AG04449 (cell line): ENCODE measurements at regions not wholly inside any gene's neighbourhood (a gene's known extent, or its start where the extent isn't known, plus 50 kb on each side); places are given as distances from the start of the nearest gene placed in this dataset.
A peak's percentile ranks its signal among the peaks of the same experiment; 100 is the strongest.

Source experiments
- CTCF ChIA-PET: fragments of 350-600 bp; formaldehyde crosslinking; extraction: SDS; loops from one replicate; lab custom pipeline; 2021; ENCODE audit warnings: antibody characterized with exemption; lab: Yijun Ruan, JAX
- POLR2A ChIA-PET: fragments of 400-600, 350-600 bp; formaldehyde crosslinking; extraction: SDS; loops from one replicate; lab custom pipeline; 2020; ENCODE audit warnings: antibody characterized with exemption, inconsistent platforms; lab: Yijun Ruan, JAX
- DNase-seq: peaks from one replicate; pipeline ENCODE4 v3.0.0-alpha.2; 2010; ENCODE audit warnings: low read depth, low spot score
- H3K4me3 ChIP-seq: 2 replicates; pipeline ENCODE4 v1.5.1; 2011; ENCODE audit warnings: low read depth, mild to moderate bottlenecking, control low read depth, low read length
- TF ChIP-seq, protein P1 (sequence below): IDR thresholded peaks from one replicate; pipeline ENCODE4 v1.5.1; 2011; ENCODE audit warnings: mild to moderate bottlenecking, moderate library complexity, low read length, control low read depth, inconsistent platforms; ENCODE audit not compliant: insufficient read depth; ENCODE audit errors: missing control alignments

DNA sequence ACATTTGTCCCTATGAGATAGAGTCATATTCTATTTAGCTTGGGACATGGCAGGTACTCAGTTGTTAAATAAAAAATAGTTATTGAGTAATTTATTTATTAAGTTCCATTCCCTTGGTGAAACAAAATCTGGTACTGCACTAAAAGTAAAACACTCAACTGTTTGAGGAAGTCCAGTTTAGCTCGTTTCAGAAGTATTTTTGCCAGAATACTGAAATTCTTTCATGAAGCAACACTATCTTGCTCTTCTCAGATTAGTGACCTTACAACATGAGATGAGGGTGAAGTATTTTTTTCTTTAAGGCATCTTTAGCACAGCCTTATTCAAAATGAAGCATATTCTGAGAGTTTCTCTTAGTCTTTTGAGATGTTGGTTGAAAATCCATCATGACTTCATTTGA lies 106.0 kb downstream of the ZNF365 start:
- DNase-seq, result no peak
- CTCF ChIA-PET, result interaction anchor here (1.0 kb wide), 1 partner anchor 215 kb away, joined by 3 read pairs; no protein-coding TSS in a partner anchor
- TF ChIP-seq, protein P1, sequence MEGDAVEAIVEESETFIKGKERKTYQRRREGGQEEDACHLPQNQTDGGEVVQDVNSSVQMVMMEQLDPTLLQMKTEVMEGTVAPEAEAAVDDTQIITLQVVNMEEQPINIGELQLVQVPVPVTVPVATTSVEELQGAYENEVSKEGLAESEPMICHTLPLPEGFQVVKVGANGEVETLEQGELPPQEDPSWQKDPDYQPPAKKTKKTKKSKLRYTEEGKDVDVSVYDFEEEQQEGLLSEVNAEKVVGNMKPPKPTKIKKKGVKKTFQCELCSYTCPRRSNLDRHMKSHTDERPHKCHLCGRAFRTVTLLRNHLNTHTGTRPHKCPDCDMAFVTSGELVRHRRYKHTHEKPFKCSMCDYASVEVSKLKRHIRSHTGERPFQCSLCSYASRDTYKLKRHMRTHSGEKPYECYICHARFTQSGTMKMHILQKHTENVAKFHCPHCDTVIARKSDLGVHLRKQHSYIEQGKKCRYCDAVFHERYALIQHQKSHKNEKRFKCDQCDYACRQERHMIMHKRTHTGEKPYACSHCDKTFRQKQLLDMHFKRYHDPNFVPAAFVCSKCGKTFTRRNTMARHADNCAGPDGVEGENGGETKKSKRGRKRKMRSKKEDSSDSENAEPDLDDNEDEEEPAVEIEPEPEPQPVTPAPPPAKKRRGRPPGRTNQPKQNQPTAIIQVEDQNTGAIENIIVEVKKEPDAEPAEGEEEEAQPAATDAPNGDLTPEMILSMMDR, result no peak
- H3K4me3 ChIP-seq, result no peak overlapping the region
- POLR2A ChIA-PET, result no interaction called here

DNA sequence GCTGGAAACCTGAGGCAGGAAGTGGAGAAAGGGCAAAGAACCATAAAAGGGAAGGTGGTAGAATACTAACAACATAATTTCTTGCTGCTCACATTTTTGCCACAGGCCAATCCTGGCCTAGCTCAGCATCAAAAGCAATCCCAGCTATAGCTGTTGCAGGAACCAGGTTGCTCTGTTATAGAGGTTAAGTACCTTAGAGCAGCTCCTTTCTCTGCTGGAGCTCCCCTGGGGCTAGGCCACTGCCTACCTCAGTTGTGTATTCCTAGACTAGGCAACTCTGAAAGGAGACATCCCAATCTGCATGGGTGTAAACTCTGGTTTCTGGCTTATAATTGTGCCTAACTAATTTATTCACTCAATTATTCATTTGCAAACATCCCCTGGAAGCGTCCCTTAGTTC lies 108.4 kb downstream of the ZNF365 start:
- CTCF ChIA-PET, result interaction anchor here (0.9 to 1.6 kb wide), 2 partner anchors 9 to 13 kb away, joined by 3 to 11 read pairs; no protein-coding TSS in a partner anchor
- POLR2A ChIA-PET, result no interaction called here
- no peak overlapping the region for H3K4me3 ChIP-seq
- DNase-seq, result no peak
- TF ChIP-seq, protein P1, result no peak

DNA sequence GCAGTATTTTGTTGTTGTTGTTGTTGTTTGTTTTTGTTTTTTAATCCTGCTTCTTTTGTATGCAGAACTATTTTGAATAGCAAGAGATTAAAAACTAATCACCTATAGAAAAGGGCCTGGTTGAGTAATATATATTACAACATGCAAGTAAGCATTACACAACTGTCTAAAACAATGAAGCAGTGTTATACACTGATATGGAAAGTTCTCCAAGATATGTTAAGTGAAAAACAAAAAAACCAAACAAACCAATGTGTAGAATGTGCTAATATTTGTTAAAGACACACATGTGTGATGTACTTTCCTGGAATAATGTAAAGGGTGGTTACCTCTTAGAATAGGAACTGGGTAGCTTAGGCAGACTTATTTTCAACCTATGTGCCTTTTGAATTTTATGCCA lies 117.4 kb downstream of the ZNF365 start:
- CTCF ChIA-PET, result interaction anchor here (0.6 to 2.2 kb wide), 16 partner anchors 9 to 666 kb away, joined by 3 to 13 read pairs (median 3); partner anchors contain the start of gene ADO

DNA sequence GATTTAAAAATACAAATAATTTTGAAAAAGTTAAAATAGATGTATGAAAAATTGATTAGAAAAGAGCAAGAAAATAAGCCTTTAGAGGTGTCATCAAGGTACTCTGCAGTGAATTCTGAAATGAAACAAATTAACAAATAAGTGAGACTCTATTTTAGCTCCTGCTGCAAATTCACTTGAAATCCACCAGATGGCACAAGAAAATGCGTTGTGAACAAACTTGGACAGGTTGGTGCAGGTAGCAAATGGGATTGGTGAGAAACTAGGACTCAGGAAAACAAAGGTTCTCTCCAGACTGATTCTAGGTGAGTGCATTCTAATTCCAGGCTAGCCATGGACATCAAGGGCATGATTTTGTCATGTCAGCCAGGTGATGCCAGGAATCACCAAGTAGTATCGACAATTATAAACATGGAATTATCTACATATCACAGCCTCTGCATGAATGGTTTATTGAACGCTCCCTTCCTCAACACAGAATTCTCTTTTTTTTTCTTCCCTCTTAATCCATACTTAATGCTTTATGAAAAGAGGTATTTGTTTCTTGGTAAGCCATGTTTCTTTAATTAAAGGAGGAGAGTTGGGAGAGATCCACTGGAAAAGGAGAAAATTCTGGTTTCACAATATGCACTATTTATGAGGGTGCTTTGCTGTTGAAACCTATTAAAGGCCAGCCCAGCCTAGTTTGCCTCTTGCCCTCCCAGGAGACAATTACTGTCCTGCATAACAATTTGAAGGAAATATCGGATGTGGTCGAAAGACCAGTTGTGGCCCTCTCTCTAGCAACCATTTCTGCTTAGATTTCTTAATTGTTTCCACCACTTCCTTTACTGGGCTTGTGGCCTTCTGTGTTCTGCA lies 118.1 kb downstream of the ZNF365 start:
- no peak for DNase-seq
- no peak overlapping the region for H3K4me3 ChIP-seq
- POLR2A ChIA-PET, result no interaction called here
- CTCF ChIA-PET, result interaction anchor here (0.6 to 2.2 kb wide), 20 partner anchors 8 to 666 kb away, joined by 3 to 13 read pairs (median 4); partner anchors contain the start of gene ADO
- TF ChIP-seq, protein P1, result peak; percentile 29

More for the DNA sequence above, 117.4 kb downstream of the ZNF365 start:
- POLR2A ChIA-PET, result no interaction called here
- H3K4me3 ChIP-seq, result no peak overlapping the region
- DNase-seq, result no peak
- TF ChIP-seq, protein P1, result no peak

GRCh38 chr10:62492870-62493180 lies 118.7 kb downstream of the ZNF365 start:
- TF ChIP-seq, protein P1, result no peak
- no peak for DNase-seq
- POLR2A ChIA-PET, result no interaction called here
- CTCF ChIA-PET, result interaction anchor here (0.9 to 2.1 kb wide), 9 partner anchors 11 to 592 kb away, joined by 3 to 9 read pairs (median 4); no protein-coding TSS in a partner anchor
- no peak overlapping the region for H3K4me3 ChIP-seq

GRCh38 chr10:62496925-62497324 lies 122.8 kb downstream of the ZNF365 start:
- DNase-seq, result no peak
- ChIA-PET CTCF (no interaction called here), POLR2A (no interaction called here)
- TF ChIP-seq, protein P1, result no peak
- H3K4me3 ChIP-seq, result no peak overlapping the region
